ENCODE measurements at regions not wholly inside any gene's neighbourhood (a gene's known extent, or its start where the extent isn't known, plus 50 kb on each side); places are given as distances from the start of the nearest gene placed in this dataset.

DNA sequence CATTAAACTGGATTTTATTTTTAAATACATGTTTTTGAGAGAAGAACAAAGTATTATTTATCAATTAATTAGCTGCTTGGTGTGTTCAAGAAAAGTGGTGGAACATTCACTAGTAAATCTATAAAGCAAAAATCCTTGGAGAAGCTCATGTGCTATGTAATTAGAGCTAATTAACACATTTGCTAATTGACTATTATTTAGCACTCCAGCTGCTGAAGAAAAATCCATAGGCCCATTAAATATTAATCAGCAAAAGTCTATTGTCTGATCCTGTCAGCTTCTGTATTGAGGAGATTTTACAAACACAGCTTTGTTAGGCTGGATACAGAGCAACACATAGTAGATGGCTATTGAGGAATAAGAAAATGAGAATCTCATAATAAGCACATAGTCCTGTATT lies 336.1 kb downstream of the RBM43 start:
- H2AFZ ChIP-seq (ENCODE audit: low read length) = no peak overlapping the region
- no peak overlapping the region for H3K4me3 ChIP-seq (ENCODE audit: insufficient read depth, low read length)
- no peak overlapping the region for H3K27ac ChIP-seq (ENCODE audit: low read depth, low read length)
- H3K9me3 ChIP-seq (ENCODE audit: low read depth, low read length) = no peaks in the 10 kb centered on the region
- H4K20me1 ChIP-seq (ENCODE audit: insufficient read depth, low read length) = no peaks in the 10 kb centered on the region
- no peak for DNase-seq (ENCODE audit: insufficient read length, low spot score, missing footprints)
- no peaks in the 10 kb centered on the region for H3K27me3 ChIP-seq (ENCODE audit: insufficient read depth, low read length)
- H3K36me3 ChIP-seq (ENCODE audit: insufficient read depth, low read length) = no peaks in the 10 kb centered on the region
- H3K79me2 ChIP-seq (ENCODE audit: insufficient read depth, low read length) = no peaks in the 10 kb centered on the region
- TF ChIP-seq, protein P1, sequence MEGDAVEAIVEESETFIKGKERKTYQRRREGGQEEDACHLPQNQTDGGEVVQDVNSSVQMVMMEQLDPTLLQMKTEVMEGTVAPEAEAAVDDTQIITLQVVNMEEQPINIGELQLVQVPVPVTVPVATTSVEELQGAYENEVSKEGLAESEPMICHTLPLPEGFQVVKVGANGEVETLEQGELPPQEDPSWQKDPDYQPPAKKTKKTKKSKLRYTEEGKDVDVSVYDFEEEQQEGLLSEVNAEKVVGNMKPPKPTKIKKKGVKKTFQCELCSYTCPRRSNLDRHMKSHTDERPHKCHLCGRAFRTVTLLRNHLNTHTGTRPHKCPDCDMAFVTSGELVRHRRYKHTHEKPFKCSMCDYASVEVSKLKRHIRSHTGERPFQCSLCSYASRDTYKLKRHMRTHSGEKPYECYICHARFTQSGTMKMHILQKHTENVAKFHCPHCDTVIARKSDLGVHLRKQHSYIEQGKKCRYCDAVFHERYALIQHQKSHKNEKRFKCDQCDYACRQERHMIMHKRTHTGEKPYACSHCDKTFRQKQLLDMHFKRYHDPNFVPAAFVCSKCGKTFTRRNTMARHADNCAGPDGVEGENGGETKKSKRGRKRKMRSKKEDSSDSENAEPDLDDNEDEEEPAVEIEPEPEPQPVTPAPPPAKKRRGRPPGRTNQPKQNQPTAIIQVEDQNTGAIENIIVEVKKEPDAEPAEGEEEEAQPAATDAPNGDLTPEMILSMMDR (IDR thresholded peaks at IDR 0.05; ENCODE audit: extremely low read depth, low read depth, low read length) = no peak
- no peak overlapping the region for H3K4me2 ChIP-seq (ENCODE audit: insufficient read depth, low read length)
- H3K4me1 ChIP-seq (ENCODE audit: insufficient read depth, low read length) = peaks cover 7% of the 10 kb centered on the region

DNA sequence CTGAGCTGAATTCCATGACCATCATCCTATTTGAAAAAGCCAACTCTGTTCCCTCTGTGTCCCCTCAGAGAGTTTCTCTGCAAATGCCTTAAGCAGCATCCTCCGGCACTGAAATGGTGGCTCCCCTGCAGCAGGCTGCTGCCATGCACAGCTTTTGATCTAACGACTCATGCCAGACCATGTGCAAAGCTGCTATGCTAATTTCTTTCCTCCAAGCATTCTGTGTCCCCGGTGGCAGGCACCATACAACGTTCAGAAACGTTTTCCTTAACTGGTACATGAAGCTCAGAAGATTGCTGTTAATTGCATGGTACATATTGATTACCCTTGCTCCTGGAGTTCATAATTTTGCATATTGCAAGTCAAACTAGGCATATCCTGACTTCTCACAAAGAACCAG lies 336.8 kb downstream of the RBM43 start:
- Histone ChIP-seq H3K4me2 (ENCODE audit: insufficient read depth, low read length) (no peak overlapping the region), H3K9me3 (ENCODE audit: low read depth, low read length) (no peaks in the 10 kb centered on the region), H3K36me3 (ENCODE audit: insufficient read depth, low read length) (no peaks in the 10 kb centered on the region), H3K27me3 (ENCODE audit: insufficient read depth, low read length) (no peaks in the 10 kb centered on the region), H3K79me2 (ENCODE audit: insufficient read depth, low read length) (no peaks in the 10 kb centered on the region), H4K20me1 (ENCODE audit: insufficient read depth, low read length) (no peaks in the 10 kb centered on the region), H2AFZ (ENCODE audit: low read length) (no peak overlapping the region), H3K4me1 (ENCODE audit: insufficient read depth, low read length) (peaks cover 14% of the 10 kb centered on the region), H3K4me3 (ENCODE audit: insufficient read depth, low read length) (no peak overlapping the region), H3K27ac (ENCODE audit: low read depth, low read length) (no peak overlapping the region)
- no peak for DNase-seq (ENCODE audit: insufficient read length, low spot score, missing footprints)
- TF ChIP-seq, protein P1 (IDR thresholded peaks at IDR 0.05; ENCODE audit: extremely low read depth, low read depth, low read length) = no peak

DNA sequence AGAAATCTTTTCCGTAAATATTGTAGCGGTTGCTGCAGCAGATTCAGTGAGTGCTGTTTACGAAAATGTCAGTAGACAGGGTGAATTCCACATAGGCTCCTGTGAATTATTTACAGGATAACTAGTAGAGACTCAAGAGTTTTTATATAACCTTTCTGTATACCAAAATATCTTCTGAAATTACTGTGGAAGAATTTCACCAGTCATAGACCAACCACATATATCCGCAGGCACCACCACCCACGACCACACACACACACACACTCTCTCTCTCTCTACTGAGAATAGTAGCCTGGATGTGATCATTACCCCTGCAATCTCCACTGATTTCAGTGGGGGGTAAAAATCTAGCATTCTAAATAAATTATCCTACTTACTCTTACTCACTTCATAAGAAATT lies 341.8 kb downstream of the RBM43 start:
- Histone ChIP-seq H3K4me3 (ENCODE audit: insufficient read depth, low read length) (no peak overlapping the region), H3K9me3 (ENCODE audit: low read depth, low read length) (no peaks in the 10 kb centered on the region), H3K27ac (ENCODE audit: low read depth, low read length) (peak overlapping the region; percentile 67), H3K4me2 (ENCODE audit: insufficient read depth, low read length) (peak overlapping the region; percentile 27), H3K79me2 (ENCODE audit: insufficient read depth, low read length) (no peaks in the 10 kb centered on the region), H4K20me1 (ENCODE audit: insufficient read depth, low read length) (no peaks in the 10 kb centered on the region), H3K27me3 (ENCODE audit: insufficient read depth, low read length) (no peaks in the 10 kb centered on the region), H3K4me1 (ENCODE audit: insufficient read depth, low read length) (peaks cover 21% of the 10 kb centered on the region), H3K36me3 (ENCODE audit: insufficient read depth, low read length) (no peaks in the 10 kb centered on the region), H2AFZ (ENCODE audit: low read length) (peak overlapping the region; percentile 49)
- TF ChIP-seq, protein P1 (IDR thresholded peaks at IDR 0.05; ENCODE audit: extremely low read depth, low read depth, low read length) = no peak
- DNase-seq (ENCODE audit: insufficient read length, low spot score, missing footprints) = no peak

DNA sequence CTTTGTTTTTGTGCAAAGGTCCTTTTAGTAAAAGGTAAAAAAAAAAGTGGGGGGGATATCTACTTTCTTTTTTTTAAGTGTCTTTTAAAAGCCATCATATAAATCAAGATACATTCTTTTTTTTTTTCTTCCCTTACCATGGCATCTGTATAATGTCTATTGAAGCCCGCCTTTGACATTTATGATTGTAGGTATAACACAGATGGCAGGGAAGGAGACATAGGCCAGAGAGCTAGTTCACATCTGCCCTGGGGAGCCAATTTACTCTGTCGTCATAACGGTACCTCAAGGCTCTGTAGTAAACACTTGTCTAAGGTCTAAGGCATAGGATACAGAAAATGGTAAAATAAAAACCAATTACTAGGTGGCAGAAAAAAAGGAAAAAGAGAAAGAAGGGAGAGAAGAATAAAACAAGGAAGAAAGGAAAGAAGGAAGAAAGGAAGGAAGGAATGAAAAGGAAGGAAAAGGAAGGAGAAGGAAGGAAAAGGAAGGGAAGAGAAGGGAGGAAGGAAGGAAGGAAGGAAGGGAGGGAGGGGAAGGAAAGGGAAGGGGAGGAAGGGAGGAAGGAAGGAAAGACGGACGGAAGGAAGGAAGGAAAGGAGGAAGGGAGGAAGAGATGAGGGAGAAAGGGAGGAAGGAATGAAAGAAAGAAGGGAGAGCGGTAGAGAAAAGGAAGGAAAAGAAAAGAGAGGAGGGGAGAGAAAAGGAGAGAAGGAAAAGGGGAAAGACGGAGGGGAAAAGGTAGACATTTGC lies 343.5 kb downstream of the RBM43 start:
- H3K4me1 ChIP-seq (ENCODE audit: insufficient read depth, low read length) = peaks cover 21% of the 10 kb centered on the region
- DNase-seq (ENCODE audit: insufficient read length, low spot score, missing footprints) = no peak
- TF ChIP-seq, protein P1 (IDR thresholded peaks at IDR 0.05; ENCODE audit: extremely low read depth, low read depth, low read length) = no peak
- H4K20me1 ChIP-seq (ENCODE audit: insufficient read depth, low read length) = no peaks in the 10 kb centered on the region
- H3K27me3 ChIP-seq (ENCODE audit: insufficient read depth, low read length) = no peaks in the 10 kb centered on the region
- H2AFZ ChIP-seq (ENCODE audit: low read length) = no peak overlapping the region
- no peaks in the 10 kb centered on the region for H3K9me3 ChIP-seq (ENCODE audit: low read depth, low read length)
- H3K4me2 ChIP-seq (ENCODE audit: insufficient read depth, low read length) = no peak overlapping the region
- H3K36me3 ChIP-seq (ENCODE audit: insufficient read depth, low read length) = no peaks in the 10 kb centered on the region
- H3K27ac ChIP-seq (ENCODE audit: low read depth, low read length) = no peak overlapping the region
- no peak overlapping the region for H3K4me3 ChIP-seq (ENCODE audit: insufficient read depth, low read length)
- no peaks in the 10 kb centered on the region for H3K79me2 ChIP-seq (ENCODE audit: insufficient read depth, low read length)

Measured in osteoblast (primary cell).